GM19324 (cell line): ENCODE measurements at regions not wholly inside any gene's neighbourhood (a gene's known extent, or its start where the extent isn't known, plus 50 kb on each side); places are given as distances from the start of the nearest gene placed in this dataset.

ENCODE experiments used
- ATAC-seq: cut with Tn5 transposase; IDR thresholded peaks from one replicate; pipeline ENCODE4 v1.9.1; 2021; ENCODE audit warnings: mild to moderate bottlenecking, moderate library complexity; ENCODE audit not compliant: unreplicated experiment, low FRiP score

DNA sequence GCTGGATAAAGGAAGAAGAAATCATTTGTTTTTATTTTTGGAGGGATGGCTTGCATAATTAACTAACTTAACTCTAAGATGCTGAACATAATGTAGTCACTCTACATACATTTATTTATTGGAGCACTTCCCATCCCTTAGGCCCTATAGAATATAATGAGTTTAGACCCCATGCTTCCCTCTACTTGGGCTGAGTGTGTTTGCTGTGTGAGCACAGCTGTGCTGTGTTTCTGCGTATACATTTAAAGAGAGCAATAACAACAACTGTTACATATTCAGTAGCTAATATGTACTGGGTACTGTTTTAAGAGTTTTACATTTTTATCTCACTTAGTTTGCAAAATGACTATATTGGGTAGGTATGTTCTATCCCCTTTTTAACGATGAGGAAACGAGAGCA lies 736.6 kb upstream of the NRSN1 start:
- no peak for ATAC-seq

DNA sequence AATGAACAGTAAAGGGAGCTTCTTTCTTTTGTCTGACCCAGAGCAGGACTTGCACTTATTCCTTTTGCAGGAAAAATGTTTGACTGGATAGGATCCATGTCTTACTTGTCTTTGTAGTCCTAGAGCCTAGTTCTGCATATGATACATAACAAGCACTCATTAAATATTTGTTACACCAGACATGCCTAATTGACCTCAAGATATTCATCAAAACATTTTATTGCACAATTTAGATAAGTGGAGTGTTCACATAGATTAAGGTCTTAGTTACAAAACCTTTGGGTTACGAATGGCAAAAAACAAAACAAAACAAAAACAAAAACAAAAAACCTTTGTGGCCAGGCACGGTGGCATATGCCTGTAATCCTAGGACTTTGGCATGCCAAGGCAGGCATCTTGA lies 735.8 kb upstream of the NRSN1 start:
- ATAC-seq = no peak

DNA sequence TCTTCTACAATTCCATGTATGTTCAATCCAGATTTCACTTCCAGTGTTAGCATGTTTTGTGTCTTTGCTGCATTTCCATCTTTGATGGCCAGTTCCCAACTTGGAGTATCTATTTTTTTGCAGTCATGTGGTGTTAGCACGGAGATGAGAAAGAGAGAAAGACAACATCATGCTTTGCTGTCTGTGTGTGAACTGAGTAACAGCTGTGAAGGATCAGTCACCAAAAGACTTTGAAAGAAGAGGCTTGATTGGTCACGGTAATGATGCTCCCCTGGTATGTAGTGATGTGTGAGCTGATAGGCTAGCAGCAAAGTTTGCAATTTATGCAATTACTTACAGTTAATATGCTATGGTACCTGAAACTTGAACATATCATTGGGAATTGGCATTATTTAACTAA lies 731.3 kb upstream of the NRSN1 start:
- ATAC-seq = no peak

DNA sequence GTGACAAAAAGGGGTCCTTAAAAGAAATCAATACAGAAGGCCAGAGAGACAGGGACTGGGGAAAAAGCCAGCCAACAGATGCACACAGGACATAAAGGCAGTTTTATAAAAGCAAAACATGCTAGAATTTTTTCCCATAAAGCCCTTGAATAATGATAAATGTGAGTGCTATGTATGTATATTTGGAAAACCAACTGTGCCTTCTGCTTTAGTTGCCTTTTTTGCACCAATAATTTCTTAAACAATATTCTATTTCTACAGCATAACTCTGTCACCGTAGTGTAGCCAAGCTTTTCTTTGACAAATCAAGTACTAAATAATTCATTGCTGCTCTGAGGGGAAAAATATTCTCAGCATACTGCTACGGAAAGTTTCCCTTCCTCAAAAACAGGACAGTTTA lies 730.6 kb upstream of the NRSN1 start:
- ATAC-seq = no peak

DNA sequence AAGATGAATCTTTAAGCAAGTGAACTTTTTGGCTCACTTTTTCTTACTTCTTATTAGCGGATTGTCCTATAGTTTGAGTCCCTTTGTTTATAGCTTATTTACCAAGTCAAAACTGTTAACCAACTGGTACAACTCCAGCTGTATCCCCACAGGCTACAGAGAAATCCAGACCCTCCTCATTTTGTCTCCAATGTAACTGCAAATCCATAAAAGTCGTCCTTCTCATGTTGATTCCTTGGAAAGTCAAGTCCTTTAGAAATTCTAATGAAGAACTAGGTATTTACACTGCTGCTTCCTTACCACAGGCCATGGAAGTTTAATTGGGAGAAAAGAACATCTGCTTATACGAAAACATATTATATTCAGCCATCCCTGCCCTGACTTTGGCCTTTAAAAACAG lies 729.1 kb upstream of the NRSN1 start:
- no peak for ATAC-seq

DNA sequence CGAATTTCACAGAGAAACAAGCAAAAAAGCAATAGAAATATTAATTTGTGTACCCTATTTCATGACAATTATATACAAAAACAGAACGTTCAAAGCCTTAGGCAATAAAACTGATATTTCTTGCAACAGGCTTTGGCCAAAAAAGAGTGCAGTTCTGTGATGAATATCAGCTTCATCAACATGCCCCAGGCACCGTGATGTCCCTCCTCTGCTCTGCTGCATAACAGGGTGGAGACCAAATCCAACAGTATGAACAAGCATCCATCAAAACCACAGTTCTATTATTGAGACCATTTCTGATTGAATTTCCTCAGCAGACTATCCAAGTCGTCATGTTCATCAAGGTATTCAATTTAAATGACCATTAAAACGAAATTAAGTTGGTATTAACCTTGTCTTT lies 722.6 kb upstream of the NRSN1 start:
- no peak for ATAC-seq

DNA sequence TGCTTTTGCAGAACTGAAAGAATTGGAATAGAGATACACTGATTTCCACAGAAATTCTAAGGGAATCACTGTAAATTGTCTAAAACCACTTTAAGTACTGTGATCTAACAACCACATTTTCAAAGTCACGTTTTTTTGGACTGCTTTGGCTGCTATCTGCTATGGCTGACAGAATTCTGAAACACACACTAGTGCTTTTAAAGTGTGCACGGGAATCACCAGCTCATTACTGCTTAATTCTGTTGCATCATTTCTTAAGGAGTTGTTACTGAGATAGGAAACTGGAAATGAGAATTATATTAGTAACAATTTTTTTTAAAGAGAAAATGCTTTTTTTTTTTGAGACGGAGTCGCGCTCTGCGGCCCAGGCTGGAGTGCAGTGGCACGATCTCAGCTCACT lies 716.5 kb upstream of the NRSN1 start:
- no peak for ATAC-seq

DNA sequence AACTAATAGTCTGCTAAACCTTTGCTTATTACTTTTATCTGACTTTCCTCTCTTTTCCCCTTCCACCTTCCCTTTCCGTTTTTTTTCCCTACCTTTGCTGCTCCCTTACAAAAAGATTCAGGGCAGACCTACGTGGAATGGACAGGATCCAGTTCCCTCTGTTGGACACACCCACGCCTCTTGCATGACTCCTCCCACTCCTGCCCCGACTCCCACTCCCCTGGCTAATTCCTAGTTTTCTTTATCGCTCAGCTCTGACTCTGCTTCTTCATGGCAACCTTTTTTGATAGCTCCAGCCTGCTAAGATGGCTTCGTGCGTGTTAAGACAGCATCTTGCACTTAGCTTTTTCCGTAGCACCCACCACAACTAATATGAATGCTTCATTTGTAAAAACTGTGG lies 715.6 kb upstream of the NRSN1 start:
- no peak for ATAC-seq

DNA sequence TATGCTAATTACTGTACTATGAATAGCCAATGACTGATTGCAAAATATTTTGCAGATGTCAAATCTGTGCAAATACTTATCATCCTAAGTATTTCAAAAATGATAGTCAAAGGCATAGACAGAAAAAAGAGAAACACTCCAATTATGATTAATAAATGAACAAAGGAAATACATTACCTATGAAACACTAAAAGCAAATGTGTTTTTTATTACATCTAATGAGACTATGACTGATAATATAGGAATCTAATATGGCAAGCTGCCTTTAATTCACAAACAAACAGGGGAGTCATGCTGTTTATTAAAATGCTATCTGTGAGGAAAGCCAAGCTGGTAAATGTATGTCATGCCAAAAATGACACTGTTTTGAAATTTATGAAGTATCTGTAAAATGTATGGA lies 713.2 kb upstream of the NRSN1 start:
- no peak for ATAC-seq

DNA sequence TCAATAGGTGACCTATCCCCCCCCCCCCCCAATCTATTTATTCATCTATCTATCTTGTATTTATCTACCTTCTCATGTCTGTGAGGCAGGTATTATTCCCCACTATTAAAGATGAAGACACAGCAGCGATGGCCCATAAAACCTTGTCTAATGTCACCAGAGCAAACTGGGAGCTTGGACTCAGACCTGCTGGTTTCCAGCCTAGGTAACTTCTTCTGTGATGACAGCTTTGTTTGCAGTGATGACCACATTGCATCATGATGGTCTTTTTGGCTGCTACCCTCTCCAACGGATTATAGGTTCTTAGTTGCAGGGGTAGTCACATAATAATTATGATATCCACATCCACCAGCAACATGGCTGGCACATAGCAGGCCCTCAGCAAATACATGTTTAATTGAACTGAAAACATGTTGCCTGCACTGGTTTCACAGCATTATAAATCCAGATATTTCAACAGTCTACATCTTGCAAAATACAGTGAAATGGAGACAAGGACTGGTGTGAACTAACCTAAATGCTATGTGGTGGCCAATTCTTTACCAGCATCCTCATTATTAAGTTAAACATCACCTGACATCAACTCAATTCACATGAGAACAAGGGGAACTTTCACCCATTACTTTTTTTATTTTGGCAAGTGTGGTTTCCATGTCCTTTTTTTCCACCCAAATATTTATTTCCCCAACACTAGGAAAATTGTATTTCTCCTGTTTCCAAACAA lies 712.5 kb upstream of the NRSN1 start:
- no peak for ATAC-seq

DNA sequence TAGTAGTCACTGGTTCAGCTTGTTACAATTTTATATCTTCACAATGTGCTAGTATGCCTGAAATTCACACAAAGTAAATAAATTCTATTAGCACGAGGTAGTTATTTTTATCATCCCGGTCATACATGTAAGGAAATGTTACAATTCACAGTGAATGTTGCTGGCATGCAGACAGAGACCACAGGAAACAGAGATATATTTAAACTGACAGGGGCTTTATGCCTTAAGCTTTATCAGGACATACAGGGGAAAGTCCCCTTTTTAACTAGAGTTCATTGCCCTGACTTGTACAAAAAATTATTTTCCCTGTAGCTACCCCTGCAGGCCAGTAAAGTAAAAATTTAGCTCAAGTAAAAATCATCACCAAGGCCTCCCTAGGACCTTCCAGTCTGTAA lies 712.0 kb upstream of the NRSN1 start:
- no peak for ATAC-seq

DNA sequence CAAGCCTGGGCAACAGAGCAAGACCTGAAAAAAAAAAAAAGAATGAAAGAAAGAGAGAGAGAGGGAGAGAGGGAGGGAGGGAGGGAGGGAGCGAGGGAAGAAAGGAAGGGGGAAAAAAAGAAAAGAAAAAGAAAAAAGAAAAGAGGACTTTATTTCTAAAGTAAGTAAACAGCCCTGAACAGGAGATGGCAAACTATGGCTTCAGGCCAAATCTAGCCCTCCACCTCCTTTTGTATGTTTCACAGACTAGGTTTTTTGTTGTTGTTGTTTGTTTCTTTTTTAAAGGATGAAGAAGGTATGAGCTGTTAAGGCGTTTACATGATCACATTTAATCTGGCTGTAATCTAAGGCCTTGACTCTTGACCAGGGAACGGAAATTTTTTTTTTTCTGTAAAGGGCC lies 711.1 kb upstream of the NRSN1 start:
- no peak for ATAC-seq

DNA sequence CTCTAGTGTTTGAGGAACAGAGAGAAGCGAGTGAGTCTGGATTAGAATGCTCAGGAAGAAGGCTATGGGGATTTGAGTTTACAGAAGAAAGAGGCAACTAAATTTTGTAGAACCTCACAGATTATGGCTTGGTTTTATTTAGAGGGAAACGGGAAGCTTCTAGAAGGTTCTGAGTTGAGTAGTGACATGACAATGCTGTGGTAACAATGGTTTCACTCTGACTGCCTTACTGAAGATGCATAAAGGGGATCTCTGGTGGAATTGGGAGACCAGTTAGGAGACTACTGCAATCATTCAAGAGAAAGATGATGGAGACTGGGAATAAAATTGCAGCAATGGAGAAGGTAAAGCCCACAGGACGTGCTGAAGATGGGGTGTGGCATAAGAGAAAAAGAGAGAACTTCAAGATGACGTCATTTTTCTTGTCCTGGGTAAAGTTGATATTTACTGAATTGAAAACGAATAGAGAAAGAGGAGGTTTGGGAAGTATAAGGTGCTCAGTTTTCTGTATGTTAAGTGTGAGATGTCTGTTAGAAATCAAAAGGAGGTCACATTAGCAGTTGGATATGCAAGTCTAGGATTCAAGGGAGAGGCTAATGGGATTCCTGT lies 710.1 kb upstream of the NRSN1 start:
- ATAC-seq = no peak

DNA sequence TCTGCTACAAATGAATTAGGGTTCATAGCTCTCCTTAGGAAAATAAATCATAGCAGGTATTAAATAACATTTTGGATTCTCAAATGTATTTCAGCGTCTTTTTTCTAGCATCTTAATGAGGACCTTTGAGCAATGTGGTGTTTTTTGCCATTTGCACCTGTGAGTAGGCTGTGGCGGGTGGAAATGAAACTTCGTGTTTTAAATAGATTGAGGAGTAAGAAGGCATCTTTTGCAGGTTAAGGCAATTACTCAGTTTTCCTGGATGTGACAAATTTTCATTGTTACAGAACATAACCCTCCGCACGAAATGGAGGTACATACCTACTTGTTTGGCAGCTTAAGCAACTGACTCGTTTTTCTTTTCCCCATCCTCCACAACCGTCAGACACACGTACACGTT lies 708.9 kb upstream of the NRSN1 start:
- no peak for ATAC-seq

DNA sequence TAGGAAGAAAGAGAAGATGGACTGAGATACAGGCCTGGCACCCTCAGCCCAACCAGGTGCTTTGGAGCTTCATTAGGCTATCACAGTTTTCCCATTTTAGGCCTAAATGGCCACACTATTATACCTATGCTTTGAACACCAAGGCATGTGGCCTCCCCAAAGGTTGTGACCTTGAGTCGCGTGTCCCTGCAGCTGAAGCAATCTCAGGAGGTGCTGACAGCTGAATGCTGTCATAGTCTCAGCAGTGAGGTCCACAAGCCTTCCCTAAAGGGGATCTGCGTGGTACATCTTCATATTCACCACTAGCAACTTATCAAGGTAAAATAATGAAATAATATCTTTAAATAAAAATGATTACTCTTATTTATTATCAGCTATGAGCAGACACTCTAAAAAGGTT lies 707.9 kb upstream of the NRSN1 start:
- no peak for ATAC-seq

DNA sequence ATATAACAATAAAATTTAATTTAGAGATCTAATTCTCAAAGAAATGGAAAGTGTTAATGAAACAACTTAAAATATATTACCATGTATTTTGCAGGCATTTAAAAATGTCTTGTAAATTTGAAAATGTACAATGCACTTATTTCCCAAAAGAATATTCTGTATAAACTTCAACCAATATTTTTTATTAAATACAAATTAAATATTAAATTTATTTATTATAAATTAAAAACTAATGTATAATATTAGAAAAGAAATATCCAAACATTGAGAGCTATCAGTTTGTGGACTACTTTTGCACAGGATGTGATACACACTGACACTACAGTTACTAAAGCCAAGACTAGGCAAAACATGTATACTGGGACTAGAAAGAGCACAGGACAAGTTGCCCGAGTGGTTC lies 707.0 kb upstream of the NRSN1 start:
- ATAC-seq = no peak

DNA sequence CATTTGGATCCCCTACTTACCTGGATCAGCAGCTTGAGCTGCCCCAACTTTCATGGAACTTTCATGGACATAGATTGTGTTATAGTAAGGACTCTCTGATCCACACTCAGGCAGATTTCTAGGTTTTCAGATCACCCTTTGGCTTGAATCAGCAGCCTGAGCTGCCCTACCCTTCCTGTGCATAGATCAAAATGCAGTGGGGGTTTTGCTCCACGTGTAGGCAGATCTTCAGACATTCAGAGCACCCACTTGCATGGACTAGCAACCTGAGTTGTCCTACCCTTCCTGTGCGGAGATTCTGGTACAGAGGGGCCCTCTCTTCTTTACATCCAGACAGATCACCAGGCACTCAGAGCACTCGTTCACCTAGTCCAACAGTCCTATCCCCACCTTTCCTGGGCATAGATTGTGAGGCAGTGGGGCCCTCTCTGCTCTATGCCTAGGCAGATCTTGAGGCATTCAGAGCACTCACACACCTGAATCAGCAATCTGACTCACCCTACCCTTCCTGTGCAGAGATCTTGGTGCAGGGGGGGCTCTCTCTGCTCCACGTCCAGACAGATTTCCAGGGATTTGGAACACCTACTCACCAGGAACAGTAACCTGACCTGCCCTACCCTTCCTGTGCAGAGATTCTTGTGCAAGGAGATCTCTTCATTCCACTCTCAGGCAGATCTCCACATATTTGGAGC lies 705.2 kb upstream of the NRSN1 start:
- ATAC-seq = no peak

DNA sequence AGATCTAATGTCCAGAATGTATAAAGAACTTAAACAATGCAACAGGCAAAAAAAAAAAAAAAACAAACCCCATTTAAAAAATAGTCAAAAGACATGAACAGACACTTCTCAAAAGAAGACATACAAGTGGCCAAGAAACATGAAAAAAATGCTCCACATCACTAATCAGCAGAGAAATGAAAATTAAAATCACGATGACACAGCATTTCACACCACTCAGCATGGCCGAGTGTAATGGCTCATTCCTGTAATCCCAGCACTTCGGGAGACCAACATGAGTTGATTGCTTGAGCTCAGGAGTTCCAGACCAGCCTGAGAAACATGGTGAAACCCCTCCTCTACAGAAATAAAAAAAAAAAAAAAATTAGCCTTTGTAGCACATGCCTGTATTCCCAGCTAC lies 701.4 kb upstream of the NRSN1 start:
- no peak for ATAC-seq

DNA sequence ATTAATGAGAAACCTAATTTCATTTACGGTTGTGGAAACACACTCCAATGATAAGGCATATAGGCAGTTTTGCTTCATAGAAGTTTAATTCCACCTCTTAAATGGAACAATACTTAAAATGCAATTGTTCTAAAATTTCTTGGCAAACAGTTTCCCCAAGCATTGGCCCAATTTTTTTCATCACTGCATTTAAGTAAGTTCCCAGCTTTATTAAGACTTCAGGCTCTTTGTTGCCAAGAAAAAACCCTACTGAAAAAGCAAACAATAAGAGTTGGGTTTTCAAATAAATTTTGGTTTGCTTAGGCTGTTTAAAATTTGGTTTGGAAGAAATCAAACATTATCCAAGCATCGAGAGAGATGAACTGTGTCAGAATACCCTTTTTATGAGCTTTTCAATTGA lies 690.9 kb upstream of the NRSN1 start:
- no peak for ATAC-seq

DNA sequence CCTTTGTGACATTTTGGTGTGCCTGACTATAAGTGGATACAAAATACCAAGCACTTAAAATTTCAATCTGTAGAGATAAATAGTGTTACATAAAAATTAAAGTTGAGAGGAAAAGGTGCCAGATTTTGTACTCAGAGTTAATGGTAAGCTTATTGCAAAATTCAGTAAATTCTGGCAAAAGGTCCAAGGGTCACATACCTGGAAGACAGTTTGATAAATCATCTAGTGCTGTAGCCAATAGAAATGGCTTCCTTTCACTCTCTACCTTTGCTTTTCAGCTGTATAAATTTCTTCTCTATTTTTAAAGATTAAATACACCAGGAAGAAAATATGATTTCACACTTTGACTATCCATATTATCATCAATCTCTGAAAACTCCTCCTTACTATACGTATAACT lies 690.2 kb upstream of the NRSN1 start:
- no peak for ATAC-seq

DNA sequence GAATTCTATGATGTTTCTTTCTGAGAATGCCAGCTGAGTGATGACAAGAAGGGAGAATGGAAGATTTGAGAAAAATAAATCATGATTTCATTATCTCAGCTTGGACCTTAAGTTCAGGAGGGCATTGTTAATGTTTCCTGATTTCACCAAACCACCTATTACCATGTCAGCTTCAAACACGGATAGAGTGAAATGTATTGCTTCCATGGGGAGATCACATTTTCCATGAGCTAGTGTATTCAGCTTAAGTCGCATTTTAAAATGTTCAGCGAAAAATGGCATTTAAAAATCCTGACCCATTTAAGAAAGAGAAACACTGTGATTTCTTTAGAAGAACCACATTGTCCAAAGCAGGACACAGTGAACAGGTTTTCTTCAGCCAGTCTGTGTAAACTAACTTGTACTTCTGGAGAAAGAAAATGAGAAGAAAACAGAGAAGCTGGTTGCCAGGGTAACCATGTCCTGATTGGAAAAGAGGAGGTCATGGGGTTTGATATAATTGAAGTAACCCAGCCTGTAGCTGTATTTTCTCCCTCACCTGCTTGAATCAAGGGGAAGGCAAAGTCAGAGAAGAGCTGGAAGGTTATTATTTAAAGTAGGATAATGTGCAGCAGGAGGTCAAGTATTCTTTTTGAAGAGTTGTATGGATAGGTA lies 684.1 kb upstream of the NRSN1 start:
- ATAC-seq = no peak
